ENCODE measurements at regions not wholly inside any gene's neighbourhood (a gene's known extent, or its start where the extent isn't known, plus 50 kb on each side); places are given as distances from the start of the nearest gene placed in this dataset.

DNA sequence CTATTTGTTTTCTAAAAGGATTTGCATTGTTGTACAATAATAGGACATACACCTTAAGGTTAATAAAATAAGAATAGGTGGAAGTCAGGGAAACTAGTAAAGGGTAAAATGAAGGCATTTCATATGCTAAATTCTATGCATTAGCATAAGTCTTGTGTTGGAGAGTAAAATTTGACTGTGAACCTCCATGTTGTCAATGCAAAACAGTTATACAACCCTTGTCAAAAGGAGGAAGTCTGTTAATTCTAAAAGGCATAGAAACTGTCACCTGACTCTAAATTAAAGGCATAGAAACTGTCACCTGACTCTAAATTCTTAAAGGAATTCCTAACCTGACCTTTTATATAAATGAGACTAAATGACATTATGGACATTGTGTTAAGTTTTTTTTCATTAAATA lies 291.8 kb downstream of the OLFM3 start:
- TF ChIP-seq ELF4 (IDR thresholded peaks at IDR 0.05) (no peak), FOXM1 (IDR thresholded peaks at IDR 0.05; ENCODE audit: borderline replicate concordance) (no peak), SUZ12 (IDR thresholded peaks at IDR 0.05) (no peak), TARDBP (IDR thresholded peaks at IDR 0.05) (no peak), BHLHE40 (IDR thresholded peaks at IDR 0.05; ENCODE audit: borderline replicate concordance) (no peak), FOXK2 (IDR thresholded peaks at IDR 0.05) (no peak), L3MBTL2 (conservative IDR thresholded peaks at IDR 0.05) (no peak), LEF1 (IDR thresholded peaks at IDR 0.05; ENCODE audit: borderline replicate concordance) (no peak)
- TF ChIP-seq, protein P1, sequence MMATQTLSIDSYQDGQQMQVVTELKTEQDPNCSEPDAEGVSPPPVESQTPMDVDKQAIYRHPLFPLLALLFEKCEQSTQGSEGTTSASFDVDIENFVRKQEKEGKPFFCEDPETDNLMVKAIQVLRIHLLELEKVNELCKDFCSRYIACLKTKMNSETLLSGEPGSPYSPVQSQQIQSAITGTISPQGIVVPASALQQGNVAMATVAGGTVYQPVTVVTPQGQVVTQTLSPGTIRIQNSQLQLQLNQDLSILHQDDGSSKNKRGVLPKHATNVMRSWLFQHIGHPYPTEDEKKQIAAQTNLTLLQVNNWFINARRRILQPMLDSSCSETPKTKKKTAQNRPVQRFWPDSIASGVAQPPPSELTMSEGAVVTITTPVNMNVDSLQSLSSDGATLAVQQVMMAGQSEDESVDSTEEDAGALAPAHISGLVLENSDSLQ (IDR thresholded peaks at IDR 0.05): no peak
